ENCODE measurements at regions not wholly inside any gene's neighbourhood (a gene's known extent, or its start where the extent isn't known, plus 50 kb on each side); places are given as distances from the start of the nearest gene placed in this dataset.

GRCh38 chr6:165742047-165742446 is 79.0 kb upstream of the PDE10A start:
- no peak for DNase-seq

GRCh38 chr6:165737396-165737795 is 74.4 kb upstream of the PDE10A start:
- DNase-seq: no peak

DNA sequence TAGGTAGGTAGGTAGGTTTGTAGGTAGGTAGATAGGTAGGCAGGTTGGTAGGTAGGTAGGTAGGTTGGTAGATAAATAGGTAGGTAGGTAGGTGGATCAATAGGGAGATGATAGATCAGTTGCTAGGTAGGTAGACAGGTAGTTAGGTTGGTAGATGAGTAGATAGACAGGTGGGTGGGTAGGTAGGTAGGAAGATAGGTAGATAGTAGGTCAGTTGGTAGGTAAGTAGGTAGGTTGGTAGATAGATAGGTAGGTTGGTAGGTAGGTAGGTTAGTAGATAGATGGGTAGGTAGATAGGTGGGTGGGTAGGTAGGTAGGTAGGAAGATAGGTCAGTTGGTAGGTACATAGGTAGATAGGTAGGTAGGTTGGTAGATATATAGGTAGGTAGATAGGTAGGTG is 72.0 kb upstream of the PDE10A start:
- DNase-seq: no peak

GRCh38 chr6:165733489-165733791 is 70.4 kb upstream of the PDE10A start:
- no peak for DNase-seq

- no peak for DNase-seq
These were observed 69.9 kb upstream of the PDE10A start for GRCh38 chr6:165732696-165733488.

DNA sequence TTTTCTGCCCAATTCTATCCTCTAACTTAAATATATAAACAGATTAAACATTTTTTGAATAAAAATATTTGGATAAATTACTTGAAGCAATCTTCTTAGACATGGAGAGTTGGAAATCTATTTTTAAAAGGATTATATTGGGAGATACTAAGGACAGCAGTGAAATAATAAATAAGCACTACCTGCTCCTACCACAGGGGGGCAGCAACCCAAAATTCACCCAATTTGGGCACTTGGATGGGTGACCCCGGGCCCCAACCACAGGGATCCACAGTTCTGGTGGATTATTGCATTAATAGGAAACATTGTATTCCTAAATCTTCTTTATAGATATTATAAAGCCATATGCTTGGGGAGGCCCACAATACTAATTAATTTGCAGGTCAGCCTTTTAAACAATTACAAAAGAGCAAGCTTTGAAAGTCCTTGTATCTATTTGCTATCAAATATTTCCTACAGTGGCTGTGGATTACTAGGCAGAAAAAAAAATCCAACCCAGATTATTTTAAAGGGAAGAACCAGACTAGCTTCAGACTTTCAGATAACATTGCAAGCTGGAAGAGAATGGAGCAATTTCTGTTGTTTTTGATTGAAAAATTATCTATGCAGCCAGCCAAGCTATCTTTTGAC is 66.4 kb upstream of the PDE10A start:
- no peak for DNase-seq

GRCh38 chr6:165728216-165728615 is 65.2 kb upstream of the PDE10A start:
- DNase-seq: no peak

DNA sequence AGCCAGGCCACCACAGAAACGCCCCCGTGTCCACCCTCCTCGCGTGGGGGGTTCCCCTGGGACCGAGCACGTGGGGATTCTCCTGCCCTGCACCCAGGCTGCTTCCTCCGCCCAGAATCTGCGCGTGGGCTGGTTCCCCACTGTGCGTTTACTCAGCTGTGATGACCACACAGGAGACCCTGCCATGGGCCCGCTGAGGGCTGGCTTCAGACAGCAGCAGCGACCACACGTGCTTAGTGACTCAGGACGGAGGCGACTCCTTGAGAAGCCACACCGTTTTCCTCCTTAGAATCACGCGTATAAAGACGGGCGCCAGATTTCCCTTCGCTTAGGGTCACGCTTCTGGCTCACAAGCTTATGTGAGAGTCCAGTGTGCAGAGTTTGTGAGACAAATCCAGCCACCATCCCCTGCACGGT is 63.9 kb upstream of the PDE10A start:
- no peak for DNase-seq

- no peak for DNase-seq
These were observed 63.3 kb upstream of the PDE10A start for GRCh38 chr6:165726290-165726875.

DNA sequence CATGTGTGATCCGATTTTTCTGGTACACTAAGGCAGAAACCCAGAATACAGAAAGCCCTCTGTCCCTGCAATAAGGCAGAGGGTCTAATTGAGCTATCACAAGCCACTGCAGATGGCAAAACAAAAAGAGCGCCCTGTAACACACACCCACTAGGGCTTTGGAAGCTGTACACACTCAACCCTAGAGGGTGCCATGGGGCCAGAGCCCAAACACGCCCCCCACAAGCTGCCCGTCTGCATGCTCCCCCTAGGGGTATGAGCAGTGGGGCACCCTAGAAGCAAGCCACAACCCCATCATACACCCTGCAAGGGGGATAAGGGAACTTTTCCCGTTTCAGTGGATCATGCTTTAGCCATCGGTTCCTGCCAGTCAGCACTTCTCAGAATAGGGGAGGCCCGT is 62.2 kb upstream of the PDE10A start:
- DNase-seq: no peak

- no peak for DNase-seq
These were observed 60.3 kb upstream of the PDE10A start for GRCh38 chr6:165723326-165723725.

DNA sequence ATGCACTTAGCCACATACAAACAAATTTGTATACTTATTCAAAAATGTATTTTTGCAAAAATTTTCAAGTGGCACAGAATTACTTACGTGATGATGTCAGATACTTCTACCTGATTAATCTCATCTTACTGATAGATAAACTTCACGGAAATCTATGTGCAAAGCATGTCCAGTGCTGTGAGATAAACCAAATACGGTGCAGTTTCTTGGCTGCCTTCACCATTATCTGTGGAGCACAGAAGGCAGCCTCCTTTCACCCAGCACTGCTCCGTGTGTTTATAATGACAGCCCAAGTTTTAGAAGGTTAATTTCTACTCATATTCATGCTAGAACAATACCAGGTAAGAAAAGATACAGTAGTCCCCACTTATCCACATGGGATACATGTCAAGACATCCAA is 59.0 kb upstream of the PDE10A start:
- no peak for DNase-seq

- DNase-seq: peak; percentile 36
These were observed 58.3 kb upstream of the PDE10A start for GRCh38 chr6:165721356-165721755.

DNA sequence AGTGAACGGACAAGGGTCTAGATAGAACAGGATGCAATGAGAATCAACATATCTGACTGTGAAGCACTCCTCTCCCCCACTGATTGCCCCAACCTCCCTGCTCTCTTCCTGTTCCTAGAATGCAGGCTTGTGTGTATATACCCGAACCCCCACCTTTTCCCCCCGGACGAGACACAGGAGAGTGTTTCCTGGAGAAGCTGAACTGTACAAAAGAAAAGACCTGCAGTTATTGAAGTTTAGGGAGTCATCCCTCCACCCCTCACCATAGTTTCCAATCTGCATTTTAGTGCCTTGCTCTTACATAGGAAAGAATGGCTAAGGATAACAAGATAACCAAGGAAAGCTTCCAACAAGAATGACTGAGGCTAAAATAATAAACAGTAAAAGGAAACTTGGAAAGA is 55.5 kb upstream of the PDE10A start:
- peak; percentile 28 for DNase-seq

DNA sequence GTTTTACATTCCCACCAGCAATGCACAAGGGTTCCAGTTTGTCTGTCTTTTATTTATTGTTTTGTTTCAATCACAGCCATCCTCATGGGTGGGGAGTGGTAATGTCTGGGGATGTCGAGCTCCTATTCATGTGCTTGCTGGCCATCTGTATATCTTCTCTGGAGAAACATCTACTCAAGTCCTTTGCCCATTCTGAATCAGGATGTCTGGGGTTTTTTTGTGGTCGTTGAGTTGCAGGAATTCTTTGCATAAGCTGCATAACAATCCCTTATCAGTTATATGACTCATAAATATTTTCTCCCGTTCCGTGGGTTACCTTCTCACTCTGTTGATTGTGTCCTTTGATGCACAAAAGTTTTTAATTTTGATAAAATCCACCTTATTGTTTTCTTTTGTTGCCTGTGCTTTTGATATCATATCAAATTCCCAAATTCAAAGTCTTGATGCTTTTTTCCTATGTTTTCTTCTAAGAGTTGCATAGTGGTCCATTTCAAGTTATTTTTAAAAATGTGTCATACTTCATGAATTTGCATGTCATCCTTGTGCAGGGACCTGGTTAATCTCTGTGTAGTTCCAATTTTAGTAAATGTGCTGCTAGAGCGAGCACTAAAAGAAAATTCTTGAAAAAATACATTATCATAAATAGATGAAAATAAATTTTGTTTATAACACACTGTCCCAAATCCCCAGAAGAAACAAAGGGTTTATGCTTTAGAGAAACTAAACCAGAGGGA is 54.9 kb upstream of the PDE10A start:
- peak; percentile 51 for DNase-seq

GRCh38 chr6:165716886-165717285 is 53.8 kb upstream of the PDE10A start:
- no peak for DNase-seq

- DNase-seq: no peak
These were observed 52.4 kb upstream of the PDE10A start for GRCh38 chr6:165715428-165715827.

GRCh38 chr6:165714907-165715306 is 51.9 kb upstream of the PDE10A start:
- DNase-seq: no peak

- DNase-seq: no peak
These were observed 50.9 kb upstream of the PDE10A start for GRCh38 chr6:165713845-165714466.
